Jurkat, Clone E6-1 (cell line): ENCODE measurements at regions not wholly inside any gene's neighbourhood (a gene's known extent, or its start where the extent isn't known, plus 50 kb on each side); places are given as distances from the start of the nearest gene placed in this dataset.

Experiments
- DNase-seq: peaks from one replicate; pipeline ENCODE4 v3.0.0-alpha.2; 2011; ENCODE audit warnings: low read depth, low spot score
- H3K4me3 ChIP-seq: 2 replicates; pipeline ENCODE4 v1.5.1; 2011; ENCODE audit warnings: mild to moderate bottlenecking, low read length, control low read depth, moderate library complexity

- DNase-seq: no peak
- no peak overlapping the region for H3K4me3 ChIP-seq
Measured at GRCh38 chr9:96183751-96184150, 118.2 kb downstream of the HSD17B3 start.

DNA sequence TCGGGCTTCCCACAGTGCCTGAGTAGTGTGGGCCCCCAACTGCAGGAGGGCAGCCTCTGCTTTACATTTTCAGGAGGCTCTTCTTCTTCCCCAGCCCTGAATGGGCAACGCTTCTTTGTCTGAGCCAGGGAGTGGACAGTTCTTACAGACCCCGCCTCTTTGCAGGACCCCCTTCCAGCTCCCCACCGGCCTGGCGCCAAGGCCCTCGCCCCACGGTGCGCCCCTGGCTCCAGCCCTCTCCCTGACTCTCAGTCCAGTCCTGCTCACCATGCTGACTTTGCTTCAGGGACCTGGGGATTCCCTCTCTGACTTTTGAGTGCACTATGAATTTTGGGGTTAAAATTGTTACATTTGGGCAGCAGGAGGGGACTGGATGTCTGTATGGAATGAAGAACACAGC lies 123.8 kb downstream of the HSD17B3 start:
- no peak overlapping the region for H3K4me3 ChIP-seq
- DNase-seq: no peak

DNA sequence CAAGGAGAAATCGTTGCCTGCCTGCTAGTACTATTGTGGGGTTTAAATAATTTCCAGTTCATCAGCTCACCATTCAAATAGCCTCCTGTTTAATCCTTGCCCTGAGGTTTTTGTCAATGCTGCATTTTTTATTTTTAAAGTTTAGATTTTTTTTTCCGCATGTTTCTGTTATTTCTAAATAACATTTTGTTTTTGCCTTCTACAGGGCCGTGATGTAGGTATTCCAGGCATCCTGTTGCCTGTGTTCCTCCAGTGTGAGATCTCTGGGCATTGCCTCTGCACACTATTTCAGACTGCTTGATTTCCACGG lies 124.3 kb downstream of the HSD17B3 start:
- no peak for DNase-seq
- no peak overlapping the region for H3K4me3 ChIP-seq

DNA sequence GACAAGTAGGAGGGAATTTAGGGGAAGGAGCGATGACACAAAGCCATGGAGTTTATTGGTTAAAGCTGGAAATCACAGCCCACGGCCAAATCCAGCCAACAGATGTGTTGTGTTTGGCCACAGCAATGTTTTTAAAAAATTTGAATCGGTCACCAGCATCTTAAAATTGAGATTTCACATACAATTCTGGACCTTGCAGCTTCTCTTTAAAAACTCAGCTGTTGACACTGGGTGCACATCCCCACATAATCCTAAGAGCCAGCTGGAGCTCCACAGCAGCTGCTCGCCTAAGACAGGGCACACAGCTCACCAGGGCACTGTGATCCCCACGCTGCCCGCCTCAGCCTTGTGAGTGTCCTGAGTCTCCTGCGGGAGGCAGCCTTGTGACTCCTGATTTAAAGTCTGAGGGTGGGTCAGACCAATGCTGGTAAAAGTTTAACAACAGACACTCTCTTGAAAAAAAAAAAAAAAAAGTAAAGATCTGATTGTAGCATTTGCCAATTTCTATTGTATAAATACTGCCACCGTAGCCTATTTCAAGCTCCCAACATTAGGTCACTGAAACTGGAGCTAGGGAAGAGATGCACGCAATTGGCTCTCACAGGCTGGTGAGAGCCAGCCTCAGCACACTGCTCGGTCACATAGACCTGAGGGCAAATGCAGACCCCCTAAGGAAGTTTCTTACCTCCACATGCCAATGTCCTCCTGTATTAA lies 124.8 kb downstream of the HSD17B3 start:
- no peak overlapping the region for H3K4me3 ChIP-seq
- no peak for DNase-seq

GRCh38 chr9:96175796-96176195 lies 126.2 kb downstream of the HSD17B3 start:
- DNase-seq: no peak
- no peak overlapping the region for H3K4me3 ChIP-seq

GRCh38 chr9:96175001-96175400 lies 127.0 kb downstream of the HSD17B3 start:
- H3K4me3 ChIP-seq: no peak overlapping the region
- DNase-seq: no peak

DNA sequence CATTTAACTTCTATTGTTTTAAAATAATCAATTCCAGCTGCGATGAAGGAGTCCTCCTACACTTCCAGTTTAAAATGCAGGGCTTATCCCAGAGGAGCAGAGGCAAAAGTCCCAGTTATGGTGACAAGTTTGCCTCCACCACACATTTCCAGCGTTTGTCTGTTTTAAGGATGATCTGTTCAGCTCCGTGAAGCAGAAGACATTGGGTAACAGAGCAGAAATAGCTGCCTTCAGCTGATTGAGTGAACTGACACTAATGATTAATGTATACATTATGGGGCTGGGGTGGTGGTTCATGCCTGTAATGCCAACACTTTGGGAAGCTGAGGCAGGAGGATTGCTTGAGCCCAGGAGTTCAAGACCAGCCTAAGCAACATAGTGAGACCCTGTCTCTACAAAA lies 127.6 kb downstream of the HSD17B3 start:
- no peak overlapping the region for H3K4me3 ChIP-seq
- DNase-seq: no peak

- no peak overlapping the region for H3K4me3 ChIP-seq
- DNase-seq: no peak
Measured at GRCh38 chr9:96173640-96174039, 128.3 kb downstream of the HSD17B3 start.

- no peak for DNase-seq
- H3K4me3 ChIP-seq: no peak overlapping the region
Measured at GRCh38 chr9:96172797-96173196, 129.2 kb downstream of the HSD17B3 start.

GRCh38 chr9:96171728-96172127 lies 130.2 kb downstream of the HSD17B3 start:
- DNase-seq: no peak
- H3K4me3 ChIP-seq: no peak overlapping the region

- H3K4me3 ChIP-seq: no peak overlapping the region
Measured at GRCh38 chr9:96169901-96170300, 132.1 kb downstream of the HSD17B3 start.

GRCh38 chr9:96169484-96169883 lies 132.5 kb downstream of the HSD17B3 start:
- no peak for DNase-seq
- H3K4me3 ChIP-seq: no peak overlapping the region

More at GRCh38 chr9:96169901-96170300, 132.1 kb downstream of the HSD17B3 start:
- no peak for DNase-seq

- H3K4me3 ChIP-seq: no peak overlapping the region
- DNase-seq: no peak
Measured at GRCh38 chr9:96168882-96169281, 133.1 kb downstream of the HSD17B3 start.

GRCh38 chr9:96167011-96167410 lies 135.0 kb downstream of the HSD17B3 start:
- H3K4me3 ChIP-seq: no peak overlapping the region
- no peak for DNase-seq

- H3K4me3 ChIP-seq: no peak overlapping the region
- DNase-seq: no peak
Measured at GRCh38 chr9:96164268-96164683, 137.7 kb downstream of the HSD17B3 start.

DNA sequence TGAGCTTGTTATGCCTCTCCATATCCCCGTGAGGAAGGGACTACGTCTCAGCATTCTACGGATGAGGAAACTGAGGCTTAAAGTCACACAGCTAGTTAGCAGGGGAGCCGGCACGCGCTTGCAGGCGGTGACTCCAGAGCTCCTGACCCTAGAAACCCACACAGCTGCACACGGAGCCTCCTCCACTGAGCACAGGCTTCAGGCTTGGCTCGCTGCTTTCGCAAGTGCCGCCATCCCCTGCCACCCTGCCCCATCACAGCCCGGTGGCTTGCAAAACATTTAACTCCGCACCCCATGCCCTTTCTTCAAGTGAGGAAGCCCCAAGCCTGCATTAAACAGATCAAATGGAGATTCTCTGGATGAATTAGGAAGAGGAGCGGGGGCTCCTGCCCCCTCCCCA lies 138.3 kb downstream of the HSD17B3 start:
- no peak for DNase-seq
- no peak overlapping the region for H3K4me3 ChIP-seq

GRCh38 chr9:96163161-96163560 lies 138.8 kb downstream of the HSD17B3 start:
- H3K4me3 ChIP-seq: no peak overlapping the region

DNA sequence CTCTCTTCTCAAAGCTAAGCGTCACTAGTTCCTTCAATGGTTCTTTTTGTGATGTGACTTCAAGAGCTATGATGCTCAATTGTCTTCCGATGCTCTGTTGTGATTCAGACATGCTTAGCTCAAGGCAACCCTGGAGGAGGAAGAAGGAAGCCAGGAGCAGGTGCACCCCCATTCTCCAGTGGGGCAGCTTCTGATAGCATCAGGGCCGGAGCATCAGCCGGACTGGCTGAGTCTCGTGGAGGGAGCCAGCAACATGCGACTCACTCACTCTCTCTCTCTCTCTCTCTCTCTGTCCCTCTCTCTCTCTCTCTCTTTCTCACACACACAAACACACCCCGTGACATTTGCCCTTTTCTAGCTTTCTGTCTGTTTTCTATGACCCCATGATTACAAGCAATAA lies 140.2 kb downstream of the HSD17B3 start:
- DNase-seq: no peak
- no peak overlapping the region for H3K4me3 ChIP-seq

More at GRCh38 chr9:96163161-96163560, 138.8 kb downstream of the HSD17B3 start:
- no peak for DNase-seq

DNA sequence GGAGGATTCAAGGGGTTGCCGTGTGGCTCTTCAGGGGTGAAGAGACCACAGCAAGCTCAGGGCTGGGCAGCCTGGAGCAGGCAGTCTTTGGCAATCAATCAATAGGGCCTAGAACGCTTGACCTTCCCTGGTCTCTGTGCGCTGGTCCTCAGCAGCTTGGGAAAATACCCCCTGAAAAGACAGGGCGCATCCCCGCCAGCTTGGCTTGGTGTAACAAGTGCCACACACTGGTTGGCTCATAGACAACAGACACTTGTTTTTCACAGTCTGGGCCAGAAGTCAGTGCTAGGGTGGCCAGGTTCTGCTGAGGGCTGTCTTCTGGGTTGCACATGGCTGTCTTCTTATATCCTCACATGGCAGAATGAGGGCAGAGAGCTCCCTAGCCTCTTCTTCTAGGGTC lies 141.1 kb downstream of the HSD17B3 start:
- H3K4me3 ChIP-seq: no peak overlapping the region
- no peak for DNase-seq

GRCh38 chr9:96160168-96160567 lies 141.8 kb downstream of the HSD17B3 start:
- DNase-seq: no peak
- H3K4me3 ChIP-seq: no peak overlapping the region

- no peak overlapping the region for H3K4me3 ChIP-seq
- no peak for DNase-seq
Measured at GRCh38 chr9:96159596-96159995, 142.4 kb downstream of the HSD17B3 start.
